ENCODE measurements at regions not wholly inside any gene's neighbourhood (a gene's known extent, or its start where the extent isn't known, plus 50 kb on each side); places are given as distances from the start of the nearest gene placed in this dataset.
"Not testable (repeated sequence)": the region's sequence is repeated elsewhere in the genome, so short reads cannot be mapped to it uniquely, and the experiment has no call there.

DNA sequence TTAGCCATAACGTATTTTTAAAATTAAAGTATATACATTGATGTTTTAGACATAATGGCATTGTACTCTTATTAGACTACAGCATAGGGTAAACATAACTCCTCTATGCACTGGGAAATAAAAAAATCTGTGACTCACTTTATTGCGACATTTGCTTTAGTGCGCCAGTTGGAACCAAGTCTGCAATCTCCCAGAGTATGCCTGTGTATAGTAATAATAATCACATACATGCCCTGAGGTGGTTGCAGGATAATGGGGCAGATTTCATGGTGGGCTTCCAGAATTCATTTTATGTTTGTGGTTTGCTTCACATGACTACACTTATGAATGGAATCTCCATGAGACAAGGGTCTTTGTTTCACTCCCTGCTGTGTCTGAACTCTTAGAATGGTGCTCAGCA, 66.9 kb upstream of the N4BP1 start:
- DNase-seq: no peak
- intact Hi-C loops (cut with DNase I): no loop called here

DNA sequence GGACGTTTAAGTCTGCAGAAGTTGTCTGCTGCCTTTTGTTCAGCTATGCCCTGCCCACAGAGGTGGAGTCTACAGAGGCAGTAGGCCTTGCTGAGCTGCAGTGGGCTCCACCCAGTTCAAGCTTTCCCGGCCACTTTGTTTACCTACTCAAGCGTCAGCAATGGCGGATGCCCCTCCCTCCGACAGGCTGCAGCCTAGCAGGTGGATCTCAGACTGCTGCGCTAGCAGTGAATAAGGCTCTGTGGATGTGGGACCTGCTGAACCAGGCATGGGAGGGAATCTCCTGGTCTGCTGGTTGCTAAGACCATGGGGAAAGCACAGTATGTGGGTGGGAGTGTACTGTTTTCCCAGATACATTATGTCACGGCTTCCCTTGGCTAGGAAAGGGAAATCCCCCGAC, 58.2 kb upstream of the N4BP1 start:
- intact Hi-C loops (cut with DNase I): not testable (repeated sequence)

GRCh38 chr16:48659940-48660339, 50.0 kb upstream of the N4BP1 start:
- no peak for DNase-seq

More for the DNA sequence above, 58.2 kb upstream of the N4BP1 start:
- DNase-seq: not testable (repeated sequence)

More at GRCh38 chr16:48659940-48660339, 50.0 kb upstream of the N4BP1 start:
- intact Hi-C loops (cut with DNase I): no loop called here

All from head of caudate nucleus (tissue), 42 donors.